BJ (cell line): ENCODE measurements at regions not wholly inside any gene's neighbourhood (a gene's known extent, or its start where the extent isn't known, plus 50 kb on each side); places are given as distances from the start of the nearest gene placed in this dataset.

Experiments used
- CTCF ChIA-PET: fragments of 350-600 bp; formaldehyde crosslinking; extraction: SDS; loops from one replicate; lab custom pipeline; 2021; ENCODE audit warnings: antibody characterized with exemption, inconsistent platforms; lab: Yijun Ruan, JAX
- POLR2A ChIA-PET: fragments of 300-600 bp; sonication (Branson Sonifier 250); formaldehyde crosslinking; extraction: SDS; loops from one replicate; lab custom pipeline; 2021; ENCODE audit warnings: antibody characterized with exemption; lab: Charles Lee
- DNase-seq: peaks from one replicate; pipeline ENCODE4 v3.0.0-alpha.2; 2011; ENCODE audit warnings: low read depth
- H3K27me3 ChIP-seq: 2 replicates; pipeline ENCODE4 v1.6.0; 2011; ENCODE audit warnings: low read length; ENCODE audit not compliant: control insufficient read depth, insufficient read depth
- H3K36me3 ChIP-seq: 2 replicates; pipeline ENCODE4 v1.5.1; 2011; ENCODE audit warnings: low read length; ENCODE audit not compliant: control insufficient read depth, insufficient read depth
- H3K4me3 ChIP-seq: 2 replicates; pipeline ENCODE4 v1.5.1; 2011; ENCODE audit warnings: low read depth, mild to moderate bottlenecking, control low read depth, low read length
- CTCF ChIP-seq: IDR thresholded peaks from 2 replicates; pipeline ENCODE4 v1.5.1; 2011; ENCODE audit warnings: low read depth, mild to moderate bottlenecking, control low read depth, inconsistent platforms, low read length, moderate library complexity; ENCODE audit not compliant: insufficient read depth

DNA sequence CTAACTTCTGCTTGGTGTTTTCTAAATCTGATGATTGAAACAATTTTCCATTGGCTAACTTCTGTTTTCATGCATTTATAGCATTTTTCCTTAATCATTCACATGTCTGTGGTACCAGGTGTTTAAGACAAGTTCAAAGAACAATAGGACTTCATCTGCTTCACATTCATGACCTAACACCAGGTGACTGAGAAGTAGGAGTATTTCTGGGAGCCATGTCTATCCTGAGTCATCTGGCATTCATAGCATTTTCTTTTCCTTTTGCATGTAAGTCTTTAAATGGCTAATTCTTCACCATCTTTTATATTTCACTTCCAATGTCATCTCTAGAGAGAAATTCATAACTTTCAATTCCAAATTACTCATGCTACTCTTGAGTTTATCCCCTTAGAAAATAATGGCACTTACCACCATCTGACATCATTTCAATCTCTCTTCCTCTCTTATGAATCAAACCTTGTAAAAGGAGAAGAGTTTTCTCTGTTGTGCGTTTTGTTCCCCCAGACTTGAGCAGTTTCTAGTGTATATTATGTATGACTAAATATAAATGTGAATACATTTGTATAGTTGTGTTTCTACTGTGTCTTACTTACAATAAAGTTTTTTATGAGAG is 1196.1 kb upstream of the CDH9 start:
- H3K27me3 ChIP-seq, result no peaks in the 10 kb centered on the region
- POLR2A ChIA-PET, result no interaction called here
- no peak for DNase-seq
- CTCF ChIA-PET, result no interaction called here
- TF ChIP-seq CTCF, result no peak
- no peaks in the 10 kb centered on the region for H3K36me3 ChIP-seq
- no peak overlapping the region for H3K4me3 ChIP-seq

DNA sequence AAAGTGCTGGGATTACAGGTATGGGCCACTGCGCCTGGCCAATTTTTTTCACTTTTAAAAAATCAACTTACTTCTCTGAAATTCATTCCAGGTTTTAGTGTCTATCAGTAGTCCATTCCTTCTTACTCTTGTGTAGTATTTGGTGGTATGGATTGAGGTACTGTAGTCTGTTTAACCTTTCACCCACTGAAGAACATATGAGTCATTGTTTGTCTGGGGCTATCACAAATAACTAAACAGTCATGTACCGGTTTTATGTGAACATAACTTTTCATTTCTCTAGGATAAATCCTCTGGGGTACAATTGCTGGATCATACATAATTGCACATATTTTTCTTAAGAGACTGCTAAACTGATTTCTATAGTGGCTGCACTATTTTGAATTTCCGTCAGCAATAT is 1188.0 kb upstream of the CDH9 start:
- H3K27me3 ChIP-seq, result no peaks in the 10 kb centered on the region
- no peak for DNase-seq
- CTCF ChIA-PET, result no interaction called here
- no peak for TF ChIP-seq CTCF
- H3K36me3 ChIP-seq, result no peaks in the 10 kb centered on the region
- POLR2A ChIA-PET, result no interaction called here
- H3K4me3 ChIP-seq, result no peak overlapping the region

DNA sequence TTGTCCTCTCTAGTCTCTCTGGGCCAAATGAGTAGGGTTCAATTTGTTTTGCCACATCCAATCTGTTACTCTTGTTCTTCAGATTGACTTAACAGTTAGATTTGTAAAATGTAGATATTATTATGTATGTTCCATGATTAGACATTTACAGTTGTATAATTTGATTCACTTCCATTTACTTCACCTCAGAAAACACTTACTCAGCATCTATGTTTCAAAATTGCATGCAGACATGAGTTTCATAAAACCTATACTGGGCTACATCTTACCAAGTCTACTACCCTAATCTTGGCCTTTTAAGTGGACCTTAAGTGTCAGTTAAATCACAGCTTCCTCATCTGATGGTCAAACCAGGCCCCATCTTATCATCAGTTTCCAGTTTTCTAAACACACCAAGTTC is 1181.2 kb upstream of the CDH9 start:
- no peak for DNase-seq
- Histone ChIP-seq H3K27me3 (no peaks in the 10 kb centered on the region), H3K4me3 (no peak overlapping the region), H3K36me3 (no peaks in the 10 kb centered on the region)
- ChIA-PET CTCF (no interaction called here), POLR2A (no interaction called here)
- TF ChIP-seq CTCF, result no peak

GRCh38 chr5:28217695-28218094 is 1179.3 kb upstream of the CDH9 start:
- POLR2A ChIA-PET, result no interaction called here
- Histone ChIP-seq H3K4me3 (no peak overlapping the region), H3K36me3 (no peaks in the 10 kb centered on the region), H3K27me3 (no peaks in the 10 kb centered on the region)
- TF ChIP-seq CTCF, result no peak
- DNase-seq, result no peak
- CTCF ChIA-PET, result no interaction called here

DNA sequence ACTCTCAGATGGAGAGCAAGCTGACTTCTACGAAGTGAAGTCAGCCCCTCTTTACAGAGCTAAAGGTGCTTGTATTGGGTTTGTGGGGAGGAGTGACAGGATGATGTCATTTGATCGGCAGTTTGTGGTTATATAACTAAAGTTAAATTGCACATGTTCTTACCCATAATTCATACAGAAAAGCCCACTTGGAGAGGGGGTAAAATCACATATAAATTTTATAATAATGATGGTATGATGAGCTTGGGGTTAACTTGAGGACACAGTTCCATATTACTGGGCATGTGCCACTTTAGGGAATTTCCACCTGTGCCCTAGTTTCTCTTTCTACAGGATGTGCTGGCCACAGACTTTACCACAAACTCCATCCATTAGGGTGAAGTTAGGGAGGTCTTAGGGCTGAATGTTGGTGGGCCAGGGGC is 1178.6 kb upstream of the CDH9 start:
- ChIA-PET CTCF (no interaction called here), POLR2A (no interaction called here)
- Histone ChIP-seq H3K36me3 (no peaks in the 10 kb centered on the region), H3K27me3 (no peaks in the 10 kb centered on the region), H3K4me3 (no peak overlapping the region)
- DNase-seq, result no peak
- no peak for TF ChIP-seq CTCF
